Mesenchymal stem cell (in vitro differentiated cells and primary cell): ENCODE measurements at regions not wholly inside any gene's neighbourhood (a gene's known extent, or its start where the extent isn't known, plus 50 kb on each side); places are given as distances from the start of the nearest gene placed in this dataset.

ENCODE experiments used
- DNase-seq: peaks from one replicate; pipeline ENCODE4 v3.0.0-alpha.2; 2013
- H2AFZ ChIP-seq: one replicate; pipeline ENCODE4 v1.6.1; 2013; ENCODE audit warnings: low read depth, mild to moderate bottlenecking, control low read depth, inconsistent platforms, low read length, moderate library complexity
- H2AK5ac ChIP-seq: 2 replicates; pipeline ENCODE4 v1.6.1; 2013; ENCODE audit warnings: low read length, moderate library complexity, mild to moderate bottlenecking, inconsistent platforms; ENCODE audit not compliant: severe bottlenecking
- H2BK120ac ChIP-seq: one replicate; pipeline ENCODE4 v1.6.1; 2013; ENCODE audit warnings: low read depth, mild to moderate bottlenecking, inconsistent platforms, low read length, moderate library complexity
- H2BK12ac ChIP-seq, 2 experiments: one replicate each; pipeline ENCODE4 v1.6.1; 2013; ENCODE audit warnings: inconsistent platforms in 2 of 2, low read length in 2 of 2, mild to moderate bottlenecking in 2 of 2, moderate library complexity in 2 of 2, control low read depth in 1 of 2
- H2BK15ac ChIP-seq: one replicate; pipeline ENCODE4 v1.6.1; 2013; ENCODE audit warnings: mild to moderate bottlenecking, low read depth, inconsistent platforms; ENCODE audit not compliant: poor library complexity, severe bottlenecking
- H2BK5ac ChIP-seq: 2 replicates; pipeline ENCODE4 v1.6.1; 2013; ENCODE audit warnings: low read depth, mild to moderate bottlenecking, low read length, control low read depth, inconsistent platforms; ENCODE audit not compliant: poor library complexity, severe bottlenecking
- H3K14ac ChIP-seq, 2 experiments: one replicate each; pipeline ENCODE4 v1.6.1; 2013; ENCODE audit warnings: inconsistent platforms in 2 of 2, low read length in 2 of 2, control low read depth in 1 of 2, mild to moderate bottlenecking in 1 of 2, moderate library complexity in 1 of 2
- H3K18ac ChIP-seq, 2 experiments: one replicate each; pipeline ENCODE4 v1.6.1; 2013; ENCODE audit warnings: inconsistent platforms in 2 of 2, low read length in 2 of 2, control low read depth in 1 of 2, low read depth in 1 of 2, mild to moderate bottlenecking in 1 of 2
- H3K23ac ChIP-seq, 2 experiments: one replicate each; pipeline ENCODE4 v1.6.1; 2013; ENCODE audit warnings: inconsistent platforms in 2 of 2, low read length in 2 of 2, mild to moderate bottlenecking in 2 of 2, moderate library complexity in 2 of 2, control low read depth in 1 of 2
- H3K27ac ChIP-seq: 2 replicates; pipeline ENCODE4 v1.5.1; 2013; ENCODE audit warnings: mild to moderate bottlenecking, moderate library complexity, low read length, control low read depth, inconsistent platforms; ENCODE audit not compliant: poor library complexity, severe bottlenecking
- H3K27me3 ChIP-seq, 2 experiments: 2 replicates each; pipeline versions ENCODE4 v1.6.1 to v1.7.0; 2013; ENCODE audit warnings: low read length in 2 of 2, mild to moderate bottlenecking in 2 of 2, moderate library complexity in 2 of 2, control low read depth in 1 of 2, inconsistent platforms in 1 of 2; ENCODE audit not compliant: control insufficient read depth in 1 of 2, insufficient read depth in 1 of 2
- H3K36me3 ChIP-seq, 2 experiments: 2 replicates each; pipeline versions ENCODE4 v1.6.1 to v1.7.0; 2013; ENCODE audit warnings: low read length in 2 of 2, control low read depth in 1 of 2, inconsistent platforms in 1 of 2, low read depth in 1 of 2, mild to moderate bottlenecking in 1 of 2; ENCODE audit not compliant: insufficient read depth in 2 of 2, control insufficient read depth in 1 of 2
- H3K4ac ChIP-seq, 2 experiments: one replicate each; pipeline ENCODE4 v1.6.1; 2013; ENCODE audit warnings: inconsistent platforms in 2 of 2, low read length in 2 of 2, mild to moderate bottlenecking in 2 of 2, moderate library complexity in 2 of 2, control low read depth in 1 of 2, low read depth in 1 of 2
- H3K4me1 ChIP-seq: 2 replicates; pipeline ENCODE4 v1.6.1; 2013; ENCODE audit warnings: low read depth, low read length, control low read depth; ENCODE audit not compliant: control insufficient read depth, insufficient read depth
- H3K4me2 ChIP-seq: 2 replicates; pipeline ENCODE4 v1.6.1; 2013; ENCODE audit warnings: low read length, mild to moderate bottlenecking, inconsistent platforms; ENCODE audit not compliant: poor library complexity, severe bottlenecking
- H3K4me3 ChIP-seq, 2 experiments: 2 replicates each; pipeline versions ENCODE4 v1.5.1 to v1.7.0; 2013; ENCODE audit warnings: low read length in 2 of 2, mild to moderate bottlenecking in 2 of 2, control low read depth in 1 of 2, low read depth in 1 of 2; ENCODE audit not compliant: insufficient read depth in 1 of 2
- H3K79me1 ChIP-seq: replicated peaks from 2 replicates; pipeline ENCODE4 v1.6.1; 2013; ENCODE audit warnings: mild to moderate bottlenecking, control low read depth, low read length, inconsistent platforms; ENCODE audit not compliant: poor library complexity, severe bottlenecking
- H3K9ac ChIP-seq: 2 replicates; pipeline ENCODE4 v1.7.0; 2013; ENCODE audit warnings: mild to moderate bottlenecking, low read length, moderate library complexity
- H3K9me3 ChIP-seq: 2 replicates; pipeline ENCODE4 v1.7.0; 2013; ENCODE audit warnings: mild to moderate bottlenecking, low read length; ENCODE audit not compliant: control insufficient read depth
- H4K8ac ChIP-seq: one replicate; pipeline ENCODE4 v1.6.1; 2013; ENCODE audit warnings: inconsistent platforms, mild to moderate bottlenecking, low read length, moderate library complexity
- H4K91ac ChIP-seq: one replicate; pipeline ENCODE4 v1.6.1; 2013; ENCODE audit warnings: mild to moderate bottlenecking, low read length, inconsistent platforms
- WGBS: methylation state at CpG from one replicate; pipeline ENCODE4 v1.1.7; 2013; ENCODE audit warnings: mixed read lengths; 5-methylcytosine and 5-hydroxymethylcytosine counted together

DNA sequence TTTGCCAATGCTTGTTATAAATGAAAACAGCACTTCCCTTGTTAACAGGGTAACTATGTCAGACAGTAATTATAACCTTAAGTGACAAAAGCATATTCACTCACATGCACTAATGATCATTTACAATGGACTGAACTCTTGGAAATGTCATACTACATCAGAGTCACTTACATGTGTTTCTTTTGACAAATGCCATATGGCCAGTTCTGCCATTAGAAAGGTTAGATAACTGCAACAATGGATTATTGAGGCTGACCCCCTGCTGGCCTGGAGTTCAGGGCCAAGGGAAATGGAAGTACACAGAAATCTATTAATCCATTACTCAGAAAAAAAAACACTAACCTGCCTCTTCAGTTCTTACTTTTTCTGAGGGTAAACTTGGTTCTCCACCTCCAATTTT is 313.4 kb downstream of the CNTN3 start:
- Histone ChIP-seq H3K23ac (no peak overlapping the region), H2BK15ac (no peak overlapping the region), H3K27me3 (no peaks in the 10 kb centered on the region), H3K14ac (no peak overlapping the region), H3K9ac (no peak overlapping the region), H4K91ac (no peak overlapping the region), H3K79me1 (no peaks in the 10 kb centered on the region), H2BK12ac (no peak overlapping the region), H3K18ac (no peak overlapping the region), H3K36me3 (peaks cover 0 to 6% of the 10 kb centered on the region in 2 experiments), H3K9me3 (no peaks in the 10 kb centered on the region), H2BK120ac (no peak overlapping the region), H3K27ac (no peak overlapping the region), H3K4me1 (no peaks in the 10 kb centered on the region), H2AFZ (no peak overlapping the region), H3K4me2 (no peak overlapping the region), H3K4ac (no peak overlapping the region), H2AK5ac (no peak overlapping the region), H3K4me3 (no peak overlapping the region), H4K8ac (no peak overlapping the region), H2BK5ac (no peak overlapping the region)
- DNase-seq, result no peak

GRCh38 chr3:74295479-74295878 is 319.0 kb downstream of the CNTN3 start:
- no peaks in the 10 kb centered on the region for H3K9me3 ChIP-seq
- no peak overlapping the region for H4K91ac ChIP-seq
- no peaks in the 10 kb centered on the region for H3K27me3 ChIP-seq
- no peaks in the 10 kb centered on the region for H3K4me1 ChIP-seq
- DNase-seq, result no peak
- no peak overlapping the region for H3K4me3 ChIP-seq
- H3K4ac ChIP-seq, result no peak overlapping the region
- H2AFZ ChIP-seq, result no peak overlapping the region
- H3K27ac ChIP-seq, result no peak overlapping the region
- H3K36me3 ChIP-seq, result no peaks in the 10 kb centered on the region
- H3K23ac ChIP-seq, result no peak overlapping the region
- no peak overlapping the region for H2AK5ac ChIP-seq
- no peaks in the 10 kb centered on the region for H3K79me1 ChIP-seq
- no peak overlapping the region for H2BK12ac ChIP-seq
- H3K18ac ChIP-seq, result no peak overlapping the region
- H2BK15ac ChIP-seq, result no peak overlapping the region
- H3K4me2 ChIP-seq, result no peak overlapping the region
- 89% methylated on average over 1 of the region's 1 CpG for WGBS
- no peak overlapping the region for H2BK120ac ChIP-seq
- H4K8ac ChIP-seq, result no peak overlapping the region
- no peak overlapping the region for H2BK5ac ChIP-seq
- no peak overlapping the region for H3K9ac ChIP-seq
- no peak overlapping the region for H3K14ac ChIP-seq

DNA sequence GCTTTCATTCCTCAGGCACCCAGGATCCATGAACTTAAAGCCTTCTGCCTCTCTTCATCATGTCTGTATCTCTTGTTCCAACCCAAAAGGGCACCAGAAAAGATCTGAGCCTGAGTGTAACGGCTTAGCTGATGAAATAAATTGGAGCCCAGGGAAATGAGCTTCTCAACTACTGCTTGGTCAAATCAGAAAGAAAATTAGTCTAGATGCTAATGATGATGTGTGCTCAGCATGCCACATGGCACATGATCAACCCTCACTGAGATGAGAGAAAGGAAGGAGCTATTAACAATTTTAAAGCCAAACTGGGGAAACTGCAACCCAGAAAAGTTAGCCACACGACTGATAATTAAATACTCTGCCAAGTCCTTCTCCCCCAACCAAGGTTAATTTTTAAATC is 325.7 kb downstream of the CNTN3 start:
- Histone ChIP-seq H4K91ac (no peak overlapping the region), H2BK120ac (no peak overlapping the region), H3K4me2 (no peak overlapping the region), H3K36me3 (no peaks in the 10 kb centered on the region), H4K8ac (no peak overlapping the region), H3K14ac (no peak overlapping the region), H2BK5ac (no peak overlapping the region), H3K27ac (no peak overlapping the region), H3K79me1 (no peaks in the 10 kb centered on the region), H2AK5ac (no peak overlapping the region), H3K4ac (no peak overlapping the region), H3K4me1 (no peaks in the 10 kb centered on the region), H3K18ac (no peak overlapping the region), H2BK15ac (no peak overlapping the region), H3K9ac (no peak overlapping the region), H2BK12ac (no peak overlapping the region), H2AFZ (no peak overlapping the region), H3K9me3 (no peaks in the 10 kb centered on the region), H3K23ac (no peak overlapping the region), H3K27me3 (no peaks in the 10 kb centered on the region), H3K4me3 (no peak overlapping the region)
- WGBS, result 45% methylated on average over 2 of the region's 2 CpGs
- no peak for DNase-seq

- Histone ChIP-seq H2BK15ac (no peak overlapping the region), H3K4me2 (no peak overlapping the region), H3K9ac (no peak overlapping the region), H2BK120ac (no peak overlapping the region), H3K27me3 (no peaks in the 10 kb centered on the region), H3K79me1 (no peaks in the 10 kb centered on the region), H3K36me3 (no peaks in the 10 kb centered on the region), H4K8ac (no peak overlapping the region), H2AFZ (no peak overlapping the region), H3K4me3 (no peak overlapping the region), H3K27ac (no peak overlapping the region), H4K91ac (no peak overlapping the region), H2BK5ac (no peak overlapping the region), H3K18ac (no peak overlapping the region), H3K9me3 (no peaks in the 10 kb centered on the region), H2BK12ac (no peak overlapping the region), H3K14ac (no peak overlapping the region), H3K4me1 (no peaks in the 10 kb centered on the region), H3K4ac (no peak overlapping the region), H2AK5ac (no peak overlapping the region), H3K23ac (no peak overlapping the region)
- no peak for DNase-seq
- WGBS, result no CpG with 5 or more reads among the region's 1 CpG
Observed at GRCh38 chr3:74287557-74287956, 326.9 kb downstream of the CNTN3 start.
